ENCODE measurements at regions not wholly inside any gene's neighbourhood (a gene's known extent, or its start where the extent isn't known, plus 50 kb on each side); places are given as distances from the start of the nearest gene placed in this dataset.

GRCh38 chr18:67410075-67411070, 106.1 kb downstream of the DSEL start:
- TF ChIP-seq CTCF (IDR thresholded peaks at IDR 0.05) (no peak), EZH2 (IDR thresholded peaks at IDR 0.05) (no peak), EZH2phosphoT487 (IDR thresholded peaks at IDR 0.05) (no peak)
